ENCODE measurements at regions not wholly inside any gene's neighbourhood (a gene's known extent, or its start where the extent isn't known, plus 50 kb on each side); places are given as distances from the start of the nearest gene placed in this dataset.

- TF ChIP-seq EZH2 (IDR thresholded peaks at IDR 0.05; ENCODE audit: insufficient read depth, poor library complexity, severe bottlenecking) (no peak), EZH2phosphoT487 (IDR thresholded peaks at IDR 0.05; ENCODE audit: insufficient read depth, low read depth) (no peak)
These were observed 477.6 kb upstream of the INTU start for GRCh38 chr4:127155116-127155515.

All from GM23248 (cell line).